ENCODE measurements at regions not wholly inside any gene's neighbourhood (a gene's known extent, or its start where the extent isn't known, plus 50 kb on each side); places are given as distances from the start of the nearest gene placed in this dataset.

DNA sequence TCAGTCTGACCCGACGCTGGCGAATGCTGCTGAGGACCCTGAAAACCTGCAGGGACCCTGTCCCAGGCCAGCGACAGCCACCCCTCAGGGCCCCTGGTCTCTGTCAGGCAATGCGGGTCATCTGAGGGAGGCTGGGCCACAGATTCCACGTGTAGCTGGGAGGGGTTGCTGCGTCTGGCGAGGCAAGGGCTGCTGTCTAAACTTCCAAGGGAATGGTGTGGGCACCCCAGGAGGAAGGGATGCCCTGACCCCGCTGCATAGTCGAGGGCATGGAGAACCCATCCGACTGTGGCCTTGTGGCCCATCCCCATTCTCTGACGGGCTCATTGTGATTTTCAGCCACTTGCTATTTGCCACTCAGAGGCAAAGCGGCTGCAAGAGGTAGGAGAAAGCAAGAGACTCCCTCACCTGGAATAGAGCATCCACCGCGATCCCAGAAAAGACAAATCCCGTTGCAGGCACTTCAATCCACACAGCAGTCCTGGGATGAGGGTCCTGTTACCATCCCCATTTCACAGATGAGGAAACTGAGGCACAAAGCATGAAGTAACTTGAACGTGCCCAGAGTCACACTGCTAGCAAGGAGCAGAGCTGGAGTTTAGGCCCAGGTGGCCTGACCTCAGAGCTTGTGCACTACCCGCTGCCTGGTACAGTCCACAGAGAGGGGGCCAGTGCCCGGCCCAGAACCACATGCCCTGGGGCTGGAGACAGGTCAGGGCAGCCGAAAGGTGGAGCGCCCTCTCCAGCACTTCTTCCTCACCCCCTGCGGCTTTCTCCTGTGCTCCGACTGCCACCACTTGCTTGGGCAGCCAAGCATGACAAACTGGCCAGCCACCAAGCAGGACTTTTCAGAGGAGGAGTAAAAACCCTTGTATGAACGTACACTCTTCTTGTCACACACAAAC is 163.8 kb upstream of the KLF14 start:
- DNase-seq (ENCODE audit: low spot score): peak; percentile 59

DNA sequence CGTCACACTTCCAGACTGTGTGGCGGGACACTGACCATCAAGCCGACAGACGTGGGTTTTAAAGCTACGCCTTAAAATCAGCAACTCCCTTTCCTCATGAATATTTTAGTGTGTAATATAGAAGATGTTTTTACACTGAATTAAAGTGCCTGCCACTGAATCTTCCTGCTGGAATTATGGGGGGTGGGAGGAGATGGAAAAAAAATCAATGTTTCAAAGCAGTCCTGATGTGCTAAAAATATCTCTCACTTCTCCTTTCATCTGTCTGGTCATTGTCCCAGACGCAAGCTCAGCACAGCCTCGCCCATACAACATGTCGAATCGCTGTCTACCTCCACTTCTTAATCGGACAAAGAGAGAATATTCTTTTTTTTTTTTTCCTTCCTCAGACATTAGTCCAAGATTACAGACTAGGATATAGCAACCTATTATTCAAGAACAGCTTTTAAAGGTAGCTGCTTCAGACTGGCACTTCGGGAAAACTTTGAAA is 165.1 kb upstream of the KLF14 start:
- no peak for DNase-seq (ENCODE audit: low spot score)

DNA sequence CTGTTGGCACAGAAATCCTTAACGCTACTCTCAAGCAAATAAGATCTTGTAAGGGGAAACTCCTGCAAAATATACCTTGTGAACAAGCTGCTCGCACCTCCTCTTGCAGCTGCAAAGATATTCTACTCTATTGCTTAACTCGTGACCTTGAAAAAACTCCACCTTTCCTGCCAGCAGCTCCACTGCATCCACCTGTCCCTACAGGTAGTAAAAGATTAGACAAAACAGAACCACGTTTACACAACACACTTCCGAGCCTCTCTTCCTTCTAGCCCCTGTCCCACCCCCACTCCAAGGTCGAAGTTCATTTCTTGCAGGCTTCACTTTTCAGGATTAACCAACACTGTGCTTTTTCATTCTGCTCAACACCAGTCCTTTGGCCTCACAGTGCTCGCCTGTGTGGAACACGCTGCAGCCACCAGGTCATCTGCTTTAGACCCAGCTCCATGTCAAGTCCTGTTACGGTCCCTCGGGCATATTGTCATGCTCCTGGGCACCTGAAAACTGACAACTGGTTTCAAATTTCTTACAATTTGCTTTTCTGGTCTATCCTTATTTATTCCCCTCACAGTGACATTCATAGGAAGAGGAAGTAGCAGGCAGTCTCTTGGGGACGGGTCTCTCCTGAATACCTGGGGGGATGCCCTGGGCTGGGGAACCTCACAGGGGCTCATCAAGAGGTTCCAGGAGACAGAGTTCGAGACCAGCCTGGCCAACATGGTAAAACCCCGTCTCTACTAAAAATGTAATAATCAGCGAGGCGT is 165.8 kb upstream of the KLF14 start:
- DNase-seq (ENCODE audit: low spot score): no peak

DNA sequence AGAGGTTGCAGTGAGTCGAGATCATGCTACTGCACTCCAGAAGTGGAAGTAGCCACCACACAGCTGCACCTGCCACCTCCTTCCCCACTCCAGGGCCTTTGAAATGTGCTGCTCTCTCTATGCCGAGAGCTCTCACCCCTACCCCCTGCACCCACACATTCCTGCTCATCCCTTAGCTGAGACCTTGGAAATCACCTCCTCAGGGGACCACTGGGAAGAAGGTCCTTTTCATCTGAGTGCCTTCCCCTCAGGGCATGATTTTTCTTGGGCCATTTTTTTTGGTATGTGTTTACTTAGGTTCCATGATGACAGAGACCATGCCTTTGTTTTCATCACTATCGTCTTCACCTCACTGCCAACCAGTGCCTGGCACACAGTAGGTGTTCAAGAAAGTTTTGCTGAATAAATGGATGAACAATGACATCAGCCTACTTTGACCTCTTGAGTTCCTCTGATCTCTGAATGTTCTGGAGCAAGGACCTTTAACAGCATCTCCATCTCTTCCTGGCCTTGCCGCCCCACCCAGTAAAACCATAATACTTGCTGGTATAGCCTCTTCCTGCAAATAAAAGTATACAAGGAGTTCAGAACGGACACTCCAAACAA is 166.6 kb upstream of the KLF14 start:
- no peak for DNase-seq (ENCODE audit: low spot score)

DNA sequence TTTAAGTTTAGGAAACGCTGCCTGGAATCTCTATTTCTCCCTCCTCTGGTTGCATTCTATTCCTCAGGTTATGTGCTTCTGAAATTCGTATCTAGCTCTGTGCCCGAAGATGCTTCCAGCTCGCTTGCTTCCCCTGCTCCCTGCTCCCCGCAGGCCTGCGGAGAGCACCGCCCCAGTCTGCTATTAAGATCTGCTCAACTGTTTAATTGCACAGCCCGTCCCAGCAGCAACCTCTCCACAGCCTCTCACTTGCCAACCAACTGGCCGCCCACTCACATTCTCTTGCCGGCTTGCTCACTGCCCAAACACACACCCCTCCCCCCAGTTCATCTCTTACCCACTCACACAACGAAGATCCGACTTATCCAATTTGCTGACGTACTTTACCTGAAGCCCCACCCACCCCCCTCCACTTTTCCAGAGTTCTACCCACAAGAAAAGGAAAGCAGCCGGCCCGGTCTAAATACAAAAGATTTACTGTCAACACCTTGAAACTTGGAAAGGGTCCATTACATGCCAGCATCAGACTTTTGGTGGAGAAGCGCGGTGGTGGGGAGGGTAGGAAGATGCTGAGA is 167.3 kb upstream of the KLF14 start:
- DNase-seq (ENCODE audit: low spot score): peak; percentile 99

DNA sequence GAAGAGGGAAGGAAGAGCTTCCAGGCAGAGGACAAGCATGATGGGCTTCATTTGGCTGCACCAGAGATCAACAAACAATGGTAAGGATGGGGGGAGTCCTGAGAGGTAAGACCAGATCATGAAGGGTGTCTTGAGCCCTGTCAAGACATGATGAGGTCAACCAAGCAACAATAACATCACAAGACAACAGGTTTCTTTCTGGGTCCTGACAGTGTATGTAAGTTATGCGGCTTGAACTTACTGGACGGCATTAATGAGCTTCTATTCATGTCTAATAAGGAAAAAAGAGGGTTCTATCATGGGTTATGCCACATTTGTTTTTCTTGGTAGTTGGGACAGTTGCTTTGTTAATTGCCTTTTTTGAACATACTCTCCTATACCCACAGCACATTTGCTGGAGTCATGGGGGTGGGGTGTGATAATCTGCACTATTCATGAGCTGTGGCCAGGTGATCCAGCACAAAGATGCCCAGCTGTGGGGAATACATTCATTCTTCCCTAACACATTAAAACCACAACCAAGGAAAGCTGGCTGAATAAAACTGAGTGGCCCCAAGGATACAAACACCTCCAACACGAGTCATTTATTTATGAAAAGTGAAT is 168.8 kb upstream of the KLF14 start:
- DNase-seq (ENCODE audit: low spot score): no peak

DNA sequence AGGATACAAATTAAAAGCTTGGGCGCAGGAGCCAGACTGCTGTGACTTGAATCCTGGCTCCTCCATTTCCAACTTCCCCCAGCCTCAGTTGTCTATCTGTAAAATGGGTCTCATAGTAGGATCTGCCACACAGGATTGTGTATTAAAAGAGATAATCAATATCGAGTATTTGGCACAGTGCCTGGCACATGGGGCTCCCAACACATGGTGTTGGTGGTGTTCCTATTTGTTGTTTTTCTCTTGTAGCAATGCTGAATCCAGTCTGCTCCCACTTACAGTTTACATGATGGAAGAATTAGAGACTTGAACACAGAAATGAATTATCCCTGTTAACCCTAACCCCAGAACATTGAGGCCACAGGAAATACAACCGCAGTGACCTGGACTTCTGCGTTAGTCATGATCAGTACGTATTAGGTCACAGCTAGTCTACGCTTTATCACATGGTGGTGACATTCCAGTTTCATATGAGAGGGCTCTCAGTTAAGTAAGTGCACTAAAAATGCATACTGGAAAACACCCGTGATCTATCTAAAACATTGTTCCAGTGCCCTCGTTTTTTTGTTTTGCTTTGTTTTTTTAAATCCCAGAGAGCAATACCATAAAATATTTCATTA is 169.5 kb upstream of the KLF14 start:
- peak; percentile 91 for DNase-seq (ENCODE audit: low spot score)

DNA sequence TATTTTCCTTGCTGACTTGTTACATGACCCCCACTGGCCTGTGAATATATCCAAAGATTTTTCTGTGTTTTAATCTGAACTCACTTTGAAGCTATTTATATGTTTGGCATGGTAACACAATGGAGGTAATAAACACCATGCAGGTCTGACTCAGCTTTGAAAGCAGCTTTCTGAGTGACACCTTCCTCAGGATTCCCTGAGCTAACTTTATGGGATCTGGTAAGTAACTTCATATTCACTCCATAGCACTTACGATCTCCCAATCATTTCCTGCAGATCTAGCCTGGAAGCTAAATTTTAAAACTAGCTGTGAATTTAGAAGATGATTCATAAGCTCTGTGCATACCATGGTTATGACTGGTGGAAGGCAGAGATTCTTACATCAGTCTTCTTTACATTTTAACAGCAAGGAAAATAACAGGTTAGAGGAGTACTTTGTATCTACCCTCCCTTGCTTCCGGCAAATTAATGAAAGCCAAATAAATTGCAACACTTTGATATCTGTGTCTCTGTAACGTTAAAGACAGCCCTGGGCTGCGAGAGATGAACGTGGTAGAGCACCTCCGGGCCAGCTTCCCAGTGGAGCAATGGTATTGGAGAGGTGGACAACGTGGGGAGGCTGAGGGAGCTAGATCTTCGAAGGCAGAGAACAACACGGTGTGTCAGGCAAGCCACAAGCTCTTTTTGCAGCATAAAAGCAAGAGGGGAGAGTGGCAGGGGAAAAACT is 170.2 kb upstream of the KLF14 start:
- DNase-seq (ENCODE audit: low spot score): peak; percentile 90

DNA sequence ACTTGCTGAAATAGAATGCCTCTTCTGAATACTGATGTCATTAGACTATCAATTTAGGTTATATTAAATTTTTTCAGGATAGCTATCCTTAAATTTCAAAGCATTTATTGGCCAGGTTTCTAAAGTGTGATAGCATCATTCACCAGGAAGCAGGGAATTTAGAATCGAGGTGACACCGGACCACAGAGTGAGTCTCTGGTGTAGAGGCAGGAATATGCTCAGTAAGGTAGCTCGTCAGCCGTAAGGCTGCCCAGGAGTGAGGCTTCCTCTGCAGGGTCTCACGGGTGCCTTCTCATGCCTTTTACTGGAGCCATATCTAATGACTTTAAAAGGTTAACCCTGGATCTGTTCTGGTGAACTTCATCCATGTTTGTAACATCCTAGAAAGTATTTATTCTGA is 170.8 kb upstream of the KLF14 start:
- no peak for DNase-seq (ENCODE audit: low spot score)

DNA sequence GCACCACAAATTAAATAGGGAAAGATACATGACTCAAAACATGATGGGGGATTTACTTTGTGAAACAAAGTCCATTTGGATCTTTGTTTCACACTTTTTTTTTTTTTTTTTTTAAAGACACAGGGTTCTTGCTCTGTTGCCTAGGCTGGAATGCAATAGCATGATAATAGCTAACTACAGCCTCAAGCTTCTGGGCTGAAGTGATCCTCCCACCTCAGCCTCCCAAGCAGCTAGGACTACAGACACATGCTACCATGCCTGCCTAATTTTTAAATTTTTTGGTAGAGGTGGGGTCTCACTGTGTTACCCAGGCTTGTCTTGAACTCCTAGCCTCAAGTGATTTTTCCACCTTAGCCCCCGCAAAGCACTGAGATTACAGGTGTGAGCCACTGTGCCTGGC is 172.6 kb upstream of the KLF14 start:
- no peak for DNase-seq (ENCODE audit: low spot score)

DNA sequence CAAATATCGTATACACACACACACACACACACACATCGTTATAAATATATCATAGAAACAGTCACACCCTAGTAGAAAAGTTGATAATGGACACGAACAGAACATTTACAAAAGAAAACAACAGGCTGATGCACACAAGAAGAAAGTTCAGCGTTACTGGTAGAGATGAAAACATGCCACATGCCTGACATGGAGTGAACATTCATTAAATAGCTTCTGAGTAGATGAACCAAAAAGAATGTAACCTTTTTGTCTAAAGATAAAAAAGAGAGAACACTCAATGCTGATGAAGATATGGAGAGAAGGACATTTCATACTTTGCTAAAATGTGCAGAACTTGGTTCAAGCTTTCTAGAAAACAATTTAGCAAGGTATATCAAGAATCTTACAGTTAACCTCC is 173.4 kb upstream of the KLF14 start:
- no peak for DNase-seq (ENCODE audit: low spot score)

DNA sequence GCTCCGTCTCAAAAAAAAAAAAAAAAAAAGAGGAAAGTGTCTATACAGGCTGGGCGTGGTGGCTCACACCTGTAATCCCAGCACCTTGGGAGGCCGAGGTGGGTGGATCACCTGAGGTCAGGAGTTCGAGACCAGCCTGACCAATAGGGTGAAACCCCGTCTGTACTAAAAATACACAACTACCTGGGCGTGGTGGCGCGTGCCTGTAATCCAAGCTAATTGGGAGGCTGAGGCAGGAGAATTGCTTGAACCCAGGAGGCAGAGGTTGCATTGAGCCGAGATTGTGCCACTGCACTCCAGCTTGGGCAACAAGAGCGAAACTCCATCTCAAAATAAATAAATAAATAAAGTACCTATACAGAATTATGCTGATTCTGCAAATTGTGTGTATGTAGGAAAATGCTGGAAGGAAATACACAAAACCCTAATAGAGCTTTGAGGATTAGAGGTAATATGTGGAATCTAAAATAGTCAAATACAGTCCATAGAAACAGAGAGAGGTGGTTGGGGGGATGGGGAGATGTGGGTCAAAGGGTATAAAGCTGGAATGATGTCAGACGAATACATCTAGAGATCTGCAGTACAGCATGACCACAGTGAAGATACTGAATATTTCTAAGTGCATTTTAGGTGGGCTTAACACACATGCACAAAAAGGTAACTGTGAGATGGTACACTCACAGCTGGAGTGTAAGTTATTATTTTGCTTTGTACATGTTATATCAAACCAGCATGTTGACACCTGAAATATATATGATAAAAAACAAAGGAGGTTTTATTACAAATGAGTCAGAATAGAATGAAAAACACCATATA is 174.5 kb upstream of the KLF14 start:
- DNase-seq (ENCODE audit: low spot score): no peak

DNA sequence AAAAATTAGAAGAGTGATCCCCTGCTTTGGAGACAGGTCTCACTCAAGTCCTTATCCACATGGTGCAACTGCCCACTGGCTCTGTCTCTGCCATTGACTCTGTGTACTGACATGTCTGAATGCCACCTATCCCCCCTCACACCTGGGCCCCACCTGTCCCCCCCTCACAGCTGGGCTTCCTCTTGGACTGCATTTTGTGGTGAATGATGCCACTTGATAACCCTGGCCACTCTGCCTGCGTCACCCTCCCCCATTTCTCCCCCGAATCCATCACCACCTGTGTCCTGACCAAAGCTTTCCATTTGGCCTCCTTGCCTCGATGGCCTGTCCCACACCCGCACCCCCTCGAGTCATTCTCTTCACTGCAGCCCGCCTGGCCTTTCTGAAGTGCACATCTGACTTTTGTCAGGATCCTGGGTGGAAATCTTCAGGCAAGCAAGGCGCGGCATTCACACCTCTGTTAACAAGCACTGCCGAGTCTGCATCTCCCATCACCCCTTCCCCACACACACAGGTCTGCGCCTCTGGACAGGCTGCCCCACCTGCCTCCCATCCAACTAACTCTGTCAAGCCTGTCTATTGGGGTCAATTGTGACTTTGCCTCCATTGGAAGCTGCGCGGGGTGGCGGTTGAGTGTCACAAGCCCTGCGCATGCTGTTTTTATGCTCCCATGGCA is 175.3 kb upstream of the KLF14 start:
- peak; percentile 18 for DNase-seq (ENCODE audit: low spot score)

DNA sequence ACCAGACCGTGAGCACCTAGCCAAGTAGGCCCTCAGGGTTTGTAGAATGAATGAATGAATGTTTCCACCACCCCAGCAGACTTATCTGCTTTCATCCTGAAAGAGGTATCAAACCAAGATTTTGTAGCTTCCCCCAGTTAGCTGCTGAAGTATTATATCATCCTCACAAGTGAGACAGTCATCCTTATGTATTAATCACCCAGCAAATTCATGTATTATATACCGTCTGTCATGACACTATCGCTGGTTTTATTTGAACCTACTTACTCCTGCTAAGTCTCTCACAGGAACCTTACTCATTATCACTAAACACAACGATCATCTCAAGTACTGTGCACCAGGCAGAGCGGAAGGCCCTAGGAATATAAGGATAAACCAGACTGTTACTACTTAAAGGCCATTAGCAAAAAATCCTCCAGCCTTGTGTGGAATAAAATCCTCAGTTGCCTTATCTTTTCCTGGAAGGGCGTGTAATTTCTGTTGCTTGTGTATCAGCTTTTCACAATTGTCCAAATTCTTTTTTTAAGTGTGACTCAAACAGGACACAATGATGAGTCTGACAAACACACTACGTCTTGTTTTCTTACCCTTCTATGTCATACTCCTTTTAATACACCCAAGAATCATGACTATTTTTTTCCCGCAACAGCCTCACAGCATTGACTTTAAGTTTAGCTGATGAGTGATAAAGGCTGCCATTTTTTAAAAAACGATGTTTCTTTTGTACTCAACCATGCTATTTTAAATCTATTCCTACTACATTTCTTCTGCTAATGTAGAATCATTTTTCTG is 176.1 kb upstream of the KLF14 start:
- DNase-seq (ENCODE audit: low spot score): no peak

DNA sequence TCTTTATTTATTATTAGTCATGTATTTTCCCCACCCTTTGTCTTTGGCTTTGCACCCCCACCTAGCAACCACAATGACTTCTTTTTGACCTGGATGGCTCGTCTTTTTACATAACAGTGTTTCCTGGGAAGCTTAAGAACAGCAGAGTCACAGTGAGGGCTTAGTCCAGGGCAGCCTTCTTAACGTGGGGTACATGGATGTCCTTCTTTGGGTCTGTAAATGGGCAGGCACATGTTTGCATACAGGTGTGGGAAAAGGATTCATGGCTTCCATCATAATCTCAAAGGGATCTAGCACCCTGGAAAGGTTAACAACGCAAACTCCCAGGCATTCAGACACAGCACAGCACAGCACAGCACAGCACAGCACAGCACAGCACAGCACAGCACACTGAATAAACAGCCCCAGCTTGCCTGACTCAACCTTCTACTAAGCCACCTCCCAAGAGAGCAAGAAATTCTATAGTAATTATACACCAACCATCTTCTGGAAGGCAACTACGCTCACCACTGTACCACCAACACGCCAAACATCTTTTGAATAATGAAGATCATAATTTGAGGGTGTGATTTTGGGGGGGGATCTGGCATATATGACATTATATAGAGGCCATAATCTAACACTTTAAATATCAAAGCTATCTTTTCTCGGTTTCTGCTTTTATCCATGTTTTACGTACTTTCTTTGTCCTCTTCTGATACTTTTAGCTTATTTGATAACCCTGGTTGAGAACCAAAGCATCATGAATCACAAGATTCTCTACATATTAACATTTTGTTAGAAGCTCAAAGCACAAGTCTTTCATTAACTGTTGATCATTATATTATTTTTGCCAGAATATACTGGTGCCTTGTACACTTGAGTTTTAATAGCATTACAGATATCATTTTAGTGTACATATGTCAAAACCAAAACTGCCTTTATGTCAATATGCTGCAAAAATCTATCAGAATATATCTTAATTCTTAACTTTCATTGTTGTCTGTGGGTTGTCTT is 177.2 kb upstream of the KLF14 start:
- peak; percentile 64 for DNase-seq (ENCODE audit: low spot score)

DNA sequence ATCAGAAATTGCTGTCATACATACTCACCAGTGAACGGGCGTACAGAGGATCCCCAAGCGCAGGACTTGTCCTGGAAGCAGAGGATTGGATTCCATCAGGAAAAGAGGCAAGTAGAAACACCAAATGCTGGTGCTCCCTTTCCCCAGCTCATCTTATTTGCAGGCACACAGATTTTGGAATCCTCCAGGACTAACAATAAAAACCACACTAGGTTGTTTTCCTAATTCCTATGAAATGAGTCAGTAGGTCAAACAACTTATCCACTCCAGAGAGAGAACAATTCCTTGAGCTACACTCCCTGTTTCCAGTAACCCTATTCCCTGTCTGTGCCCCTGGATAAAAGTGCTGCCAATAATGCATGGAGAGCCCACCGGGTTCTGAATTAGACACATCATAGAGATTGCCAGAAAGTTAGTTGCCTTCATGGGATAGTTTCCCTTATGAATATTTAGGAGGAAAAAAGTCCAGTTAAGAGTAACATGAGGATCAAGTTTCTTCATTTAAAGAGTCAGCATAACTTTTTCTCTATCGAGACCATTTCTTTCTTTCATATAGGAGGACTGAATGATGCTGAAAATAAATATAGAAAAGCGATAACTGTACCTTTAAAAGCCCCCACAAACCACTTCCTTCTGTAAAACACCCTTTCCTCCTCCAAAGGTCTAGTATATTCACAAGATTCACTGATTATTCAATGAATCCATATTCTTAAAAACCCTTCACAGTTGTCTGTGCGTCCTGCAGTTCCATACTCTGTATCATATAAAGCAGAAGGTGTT is 178.3 kb upstream of the KLF14 start:
- DNase-seq (ENCODE audit: low spot score): peak; percentile 83
